ENCODE measurements at regions not wholly inside any gene's neighbourhood (a gene's known extent, or its start where the extent isn't known, plus 50 kb on each side); places are given as distances from the start of the nearest gene placed in this dataset.

GRCh38 chr1:84069236-84069845 lies 70.4 kb upstream of the TTLL7 start:
- Mint-ChIP-seq H3K9me3 (ENCODE audit: unreplicated experiment) (peaks cover 4% of the 10 kb centered on the region), H3K36me3 (ENCODE audit: unreplicated experiment) (peaks cover 6% of the 10 kb centered on the region), H3K4me3 (ENCODE audit: unreplicated experiment) (no peak overlapping the region), H3K27me3 (ENCODE audit: unreplicated experiment) (no peaks in the 10 kb centered on the region), H3K27ac (ENCODE audit: unreplicated experiment) (no peak overlapping the region), H3K4me1 (ENCODE audit: low read depth, unreplicated experiment) (no peaks in the 10 kb centered on the region)
- DNase-seq: no peak
- no peak for TF ChIP-seq CTCF (IDR thresholded peaks at IDR 0.05; ENCODE audit: partially characterized antibody, unreplicated experiment)

GRCh38 chr1:84062496-84062895 lies 63.6 kb upstream of the TTLL7 start:
- Mint-ChIP-seq H3K27me3 (ENCODE audit: unreplicated experiment) (no peaks in the 10 kb centered on the region), H3K36me3 (ENCODE audit: unreplicated experiment) (peaks cover 1% of the 10 kb centered on the region), H3K4me1 (ENCODE audit: low read depth, unreplicated experiment) (no peaks in the 10 kb centered on the region), H3K27ac (ENCODE audit: unreplicated experiment) (no peak overlapping the region), H3K4me3 (ENCODE audit: unreplicated experiment) (no peak overlapping the region), H3K9me3 (ENCODE audit: unreplicated experiment) (peaks cover 3% of the 10 kb centered on the region)
- no peak for DNase-seq
- TF ChIP-seq CTCF (IDR thresholded peaks at IDR 0.05; ENCODE audit: partially characterized antibody, unreplicated experiment): no peak

- Mint-ChIP-seq H3K36me3 (ENCODE audit: unreplicated experiment) (no peaks in the 10 kb centered on the region), H3K27me3 (ENCODE audit: unreplicated experiment) (no peaks in the 10 kb centered on the region), H3K27ac (ENCODE audit: unreplicated experiment) (no peak overlapping the region), H3K4me3 (ENCODE audit: unreplicated experiment) (no peak overlapping the region), H3K9me3 (ENCODE audit: unreplicated experiment) (peaks cover 3% of the 10 kb centered on the region), H3K4me1 (ENCODE audit: low read depth, unreplicated experiment) (no peaks in the 10 kb centered on the region)
- TF ChIP-seq CTCF (IDR thresholded peaks at IDR 0.05; ENCODE audit: partially characterized antibody, unreplicated experiment): no peak
- no peak for DNase-seq
Measured at GRCh38 chr1:84061336-84061735, 62.4 kb upstream of the TTLL7 start.

GRCh38 chr1:84060781-84061180 lies 61.8 kb upstream of the TTLL7 start:
- no peak overlapping the region for H3K27ac Mint-ChIP-seq (ENCODE audit: unreplicated experiment)
- no peaks in the 10 kb centered on the region for H3K4me1 Mint-ChIP-seq (ENCODE audit: low read depth, unreplicated experiment)
- no peak for TF ChIP-seq CTCF (IDR thresholded peaks at IDR 0.05; ENCODE audit: partially characterized antibody, unreplicated experiment)
- H3K36me3 Mint-ChIP-seq (ENCODE audit: unreplicated experiment): no peaks in the 10 kb centered on the region
- no peaks in the 10 kb centered on the region for H3K27me3 Mint-ChIP-seq (ENCODE audit: unreplicated experiment)
- no peak for DNase-seq
- peaks cover 3% of the 10 kb centered on the region for H3K9me3 Mint-ChIP-seq (ENCODE audit: unreplicated experiment)
- no peak overlapping the region for H3K4me3 Mint-ChIP-seq (ENCODE audit: unreplicated experiment)

GRCh38 chr1:84048820-84049219 lies 49.9 kb upstream of the TTLL7 start:
- Mint-ChIP-seq H3K9me3 (ENCODE audit: unreplicated experiment) (no peaks in the 10 kb centered on the region), H3K27me3 (ENCODE audit: unreplicated experiment) (no peaks in the 10 kb centered on the region), H3K36me3 (ENCODE audit: unreplicated experiment) (no peaks in the 10 kb centered on the region), H3K4me1 (ENCODE audit: low read depth, unreplicated experiment) (no peaks in the 10 kb centered on the region), H3K27ac (ENCODE audit: unreplicated experiment) (no peak overlapping the region), H3K4me3 (ENCODE audit: unreplicated experiment) (no peak overlapping the region)
- TF ChIP-seq CTCF (IDR thresholded peaks at IDR 0.05; ENCODE audit: partially characterized antibody, unreplicated experiment): no peak
- DNase-seq: no peak

Measured in glutamatergic neuron (in vitro differentiated cells).